Memory B cell (primary cell): ENCODE measurements at regions not wholly inside any gene's neighbourhood (a gene's known extent, or its start where the extent isn't known, plus 50 kb on each side); places are given as distances from the start of the nearest gene placed in this dataset.

Experiments
- ATAC-seq: fragments of 150-1000 bp; cut with Tn5 transposase; 2 replicates; pipeline ENCODE4 v1.10.0; 2021; ENCODE audit warnings: low read depth, mild to moderate bottlenecking, moderate library complexity
- DNase-seq, 2 donors: peaks; one replicate each; pipeline ENCODE4 v3.0.0; 2022; ENCODE audit warnings: low spot score in 2 of 2
- H3K27ac Mint-ChIP-seq: one replicate; pipeline ENCODE4 v1.8.0; 2022; ENCODE audit warnings: mild to moderate bottlenecking, moderate library complexity, mixed read lengths
- H3K27me3 Mint-ChIP-seq: one replicate; pipeline ENCODE4 v1.8.0; 2022; ENCODE audit warnings: mixed read lengths
- H3K36me3 Mint-ChIP-seq: one replicate; pipeline ENCODE4 v1.8.0; 2022; ENCODE audit warnings: mild to moderate bottlenecking, mixed read lengths
- H3K4me1 Mint-ChIP-seq: one replicate; pipeline ENCODE4 v1.8.0; 2022; ENCODE audit warnings: mixed read lengths
- H3K4me3 Mint-ChIP-seq: one replicate; pipeline ENCODE4 v1.8.0; 2022; ENCODE audit warnings: mild to moderate bottlenecking, moderate library complexity, mixed read lengths
- H3K9me3 Mint-ChIP-seq: one replicate; pipeline ENCODE4 v1.8.0; 2022; ENCODE audit warnings: mixed read lengths

GRCh38 chr10:85259908-85260307 is 931.5 kb downstream of the CCSER2 start:
- Mint-ChIP-seq H3K27ac (no peak overlapping the region), H3K4me1 (no peaks in the 10 kb centered on the region), H3K27me3 (no peaks in the 10 kb centered on the region), H3K36me3 (no peaks in the 10 kb centered on the region), H3K9me3 (peaks cover 6% of the 10 kb centered on the region), H3K4me3 (no peak overlapping the region)
- ATAC-seq = no peak
- no peak for DNase-seq

DNA sequence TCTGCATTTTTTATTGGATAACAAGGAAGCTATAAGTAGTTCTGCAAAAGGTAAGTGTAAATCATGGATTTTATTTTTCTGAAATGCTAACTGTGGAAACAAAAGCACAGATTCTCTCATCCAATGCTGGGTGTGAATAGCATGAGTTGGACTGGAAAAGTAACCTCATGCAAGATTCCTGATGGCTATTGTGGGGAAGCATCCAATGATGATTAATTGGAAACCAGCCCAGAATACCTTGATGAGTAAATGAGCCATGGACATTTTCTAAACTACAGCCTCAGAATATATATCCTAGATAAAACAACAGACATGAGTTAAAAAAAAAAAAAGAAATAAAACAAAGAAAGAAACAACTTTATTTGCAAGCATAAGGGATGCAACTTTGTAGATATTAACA is 934.6 kb downstream of the CCSER2 start:
- ATAC-seq (no peak), DNase-seq (no peak)
- Mint-ChIP-seq H3K27me3 (no peaks in the 10 kb centered on the region), H3K4me1 (no peaks in the 10 kb centered on the region), H3K36me3 (no peaks in the 10 kb centered on the region), H3K4me3 (no peak overlapping the region), H3K27ac (no peak overlapping the region), H3K9me3 (peaks cover 4% of the 10 kb centered on the region)

- Mint-ChIP-seq H3K4me3 (no peak overlapping the region), H3K27ac (no peak overlapping the region), H3K9me3 (peaks cover 8% of the 10 kb centered on the region), H3K27me3 (no peaks in the 10 kb centered on the region), H3K4me1 (no peaks in the 10 kb centered on the region), H3K36me3 (no peaks in the 10 kb centered on the region)
- no peak for DNase-seq
- ATAC-seq = no peak
These were observed 936.7 kb downstream of the CCSER2 start for GRCh38 chr10:85265121-85265520.

DNA sequence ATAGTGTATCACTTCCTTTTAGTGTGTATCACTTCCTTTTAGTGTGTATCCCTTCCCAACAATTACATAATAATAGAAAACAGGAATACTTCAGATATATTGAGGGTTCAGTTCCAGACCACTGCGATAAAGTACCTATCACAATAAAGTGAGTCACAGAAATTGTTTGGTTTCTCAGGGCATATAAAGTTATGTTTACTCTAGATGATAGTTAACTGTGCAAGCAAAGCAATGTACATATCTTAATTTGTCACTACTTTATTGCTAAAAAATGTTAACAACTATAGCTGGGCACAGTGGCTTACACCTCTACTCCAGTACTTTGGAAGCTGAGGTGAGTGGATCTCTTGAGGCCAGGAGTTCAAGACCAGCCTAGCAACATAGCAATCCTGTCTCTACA is 938.4 kb downstream of the CCSER2 start:
- H3K9me3 Mint-ChIP-seq = peaks cover 12% of the 10 kb centered on the region
- no peaks in the 10 kb centered on the region for H3K4me1 Mint-ChIP-seq
- H3K27me3 Mint-ChIP-seq = no peaks in the 10 kb centered on the region
- no peak overlapping the region for H3K4me3 Mint-ChIP-seq
- DNase-seq (no peak), ATAC-seq (no peak)
- no peak overlapping the region for H3K27ac Mint-ChIP-seq
- H3K36me3 Mint-ChIP-seq = no peaks in the 10 kb centered on the region

- no peak overlapping the region for H3K4me3 Mint-ChIP-seq
- DNase-seq (no peak), ATAC-seq (no peak)
- H3K27ac Mint-ChIP-seq = no peak overlapping the region
- no peaks in the 10 kb centered on the region for H3K9me3 Mint-ChIP-seq
- H3K27me3 Mint-ChIP-seq = peaks cover 2% of the 10 kb centered on the region
- H3K4me1 Mint-ChIP-seq = no peaks in the 10 kb centered on the region
- H3K36me3 Mint-ChIP-seq = no peaks in the 10 kb centered on the region
These were observed 951.6 kb downstream of the CCSER2 start for GRCh38 chr10:85280014-85280413.

- Mint-ChIP-seq H3K4me1 (no peaks in the 10 kb centered on the region), H3K4me3 (no peak overlapping the region), H3K36me3 (no peaks in the 10 kb centered on the region), H3K27me3 (peaks cover 2% of the 10 kb centered on the region), H3K27ac (no peak overlapping the region), H3K9me3 (peaks cover 9% of the 10 kb centered on the region)
- no peak for DNase-seq
- ATAC-seq = no peak
These were observed 956.7 kb downstream of the CCSER2 start for GRCh38 chr10:85284778-85285770.

DNA sequence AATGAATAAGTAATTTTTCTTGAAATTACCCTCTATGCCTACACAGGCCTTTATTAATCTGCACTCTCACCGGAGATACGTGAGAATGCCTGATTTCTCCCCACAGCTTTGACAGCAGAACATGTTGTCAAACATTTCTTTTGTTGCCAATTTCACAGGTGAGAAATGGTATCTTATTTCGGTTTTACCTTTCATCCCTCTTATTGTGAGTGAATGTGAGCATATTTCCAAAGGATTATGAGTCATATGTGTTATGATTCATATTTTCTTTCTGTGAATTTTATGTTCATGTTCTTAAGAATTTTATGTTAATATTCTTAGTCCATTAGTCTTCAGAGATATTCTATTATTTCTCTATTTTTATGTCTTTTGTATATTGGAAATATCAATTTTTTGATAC is 965.1 kb downstream of the CCSER2 start:
- H3K4me1 Mint-ChIP-seq = no peaks in the 10 kb centered on the region
- no peak overlapping the region for H3K27ac Mint-ChIP-seq
- ATAC-seq (no peak), DNase-seq (no peak)
- no peak overlapping the region for H3K4me3 Mint-ChIP-seq
- peaks cover 4% of the 10 kb centered on the region for H3K9me3 Mint-ChIP-seq
- H3K36me3 Mint-ChIP-seq = no peaks in the 10 kb centered on the region
- H3K27me3 Mint-ChIP-seq = no peaks in the 10 kb centered on the region

DNA sequence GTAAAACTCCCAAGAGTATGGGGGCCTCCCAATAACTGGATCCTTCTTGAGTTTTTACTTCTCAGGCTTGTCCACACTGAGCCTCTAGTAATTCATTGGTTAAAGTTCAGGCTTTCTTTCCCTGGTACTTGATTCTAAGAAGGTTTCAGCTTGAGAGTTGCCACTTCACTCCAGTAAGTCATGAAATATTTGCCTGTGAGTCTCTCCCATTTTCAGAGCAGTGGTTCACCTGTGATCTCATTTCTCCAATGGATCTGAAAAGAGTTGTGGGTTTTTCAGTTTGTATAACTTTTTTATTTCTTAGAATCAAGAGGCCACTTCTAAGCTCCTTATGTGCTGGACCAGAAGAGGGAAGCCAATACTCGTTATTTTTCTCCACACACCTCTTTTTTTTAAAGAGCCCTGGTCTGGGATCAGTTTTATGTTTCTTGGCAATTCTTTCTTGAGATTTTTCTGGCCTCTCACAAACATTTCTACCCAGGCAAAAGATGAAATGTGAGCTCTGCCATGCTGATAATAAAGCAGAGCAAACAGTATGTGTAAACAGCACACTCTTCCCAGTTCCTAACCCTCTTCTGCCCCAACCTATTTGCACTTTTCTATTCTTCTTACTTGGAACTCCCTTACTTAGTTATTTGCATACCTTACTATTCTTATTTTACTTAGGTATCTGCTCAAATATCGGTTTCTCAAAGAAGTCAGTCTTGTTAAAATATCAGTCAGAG is 983.4 kb downstream of the CCSER2 start:
- Mint-ChIP-seq H3K27ac (no peak overlapping the region), H3K4me1 (no peaks in the 10 kb centered on the region), H3K36me3 (no peaks in the 10 kb centered on the region), H3K9me3 (peaks cover 1% of the 10 kb centered on the region), H3K27me3 (peaks cover 2% of the 10 kb centered on the region), H3K4me3 (no peak overlapping the region)
- DNase-seq = no peak
- ATAC-seq = no peak

DNA sequence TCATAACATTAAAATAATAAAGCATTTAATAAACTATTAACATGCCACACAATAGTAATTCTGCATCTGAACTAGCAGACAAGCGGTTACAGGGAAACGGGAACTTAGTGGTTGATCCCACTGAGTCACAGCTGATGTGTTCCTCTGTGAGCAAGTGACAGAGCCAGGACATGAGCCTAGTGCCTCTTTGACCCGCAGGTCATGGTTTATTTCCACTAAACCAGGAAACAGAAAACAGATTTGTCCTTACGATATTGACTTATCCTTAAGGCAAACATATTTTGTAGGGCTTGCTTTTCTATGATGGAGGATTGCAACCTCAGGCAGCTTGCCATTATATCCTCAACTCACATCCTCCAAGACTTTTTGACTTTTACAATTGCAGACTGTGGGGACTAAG is 987.3 kb downstream of the CCSER2 start:
- Mint-ChIP-seq H3K9me3 (no peaks in the 10 kb centered on the region), H3K36me3 (no peaks in the 10 kb centered on the region), H3K4me3 (no peak overlapping the region), H3K27me3 (peaks cover 5% of the 10 kb centered on the region), H3K27ac (no peak overlapping the region), H3K4me1 (no peaks in the 10 kb centered on the region)
- DNase-seq = no peak
- ATAC-seq = no peak

DNA sequence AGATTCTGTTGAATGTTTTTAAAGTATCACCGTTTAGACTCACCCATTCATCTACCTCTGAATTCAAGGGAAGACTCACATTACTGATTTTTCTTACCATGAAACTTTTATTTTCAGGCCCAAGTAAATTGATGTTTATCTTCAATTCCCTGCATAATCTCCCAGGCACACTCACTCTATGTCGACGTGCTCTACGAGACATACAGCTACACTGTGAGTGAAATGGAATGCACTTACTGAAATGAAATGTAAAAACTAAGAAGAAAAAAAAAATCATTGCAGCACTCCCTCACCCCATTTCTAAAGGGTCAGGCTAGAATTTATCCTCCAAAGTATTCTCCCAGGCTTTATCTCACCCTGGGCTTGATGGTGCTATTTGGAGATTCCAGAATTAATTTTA is 987.9 kb downstream of the CCSER2 start:
- no peak overlapping the region for H3K4me3 Mint-ChIP-seq
- H3K27ac Mint-ChIP-seq = no peak overlapping the region
- H3K27me3 Mint-ChIP-seq = peaks cover 5% of the 10 kb centered on the region
- DNase-seq = no peak
- no peaks in the 10 kb centered on the region for H3K36me3 Mint-ChIP-seq
- ATAC-seq = no peak
- H3K9me3 Mint-ChIP-seq = no peaks in the 10 kb centered on the region
- H3K4me1 Mint-ChIP-seq = no peaks in the 10 kb centered on the region

- Mint-ChIP-seq H3K27me3 (peaks cover 5% of the 10 kb centered on the region), H3K4me3 (no peak overlapping the region), H3K9me3 (no peaks in the 10 kb centered on the region), H3K36me3 (no peaks in the 10 kb centered on the region), H3K4me1 (no peaks in the 10 kb centered on the region), H3K27ac (no peak overlapping the region)
- ATAC-seq = no peak
- no peak for DNase-seq
These were observed 989.4 kb downstream of the CCSER2 start for GRCh38 chr10:85317827-85318226.

DNA sequence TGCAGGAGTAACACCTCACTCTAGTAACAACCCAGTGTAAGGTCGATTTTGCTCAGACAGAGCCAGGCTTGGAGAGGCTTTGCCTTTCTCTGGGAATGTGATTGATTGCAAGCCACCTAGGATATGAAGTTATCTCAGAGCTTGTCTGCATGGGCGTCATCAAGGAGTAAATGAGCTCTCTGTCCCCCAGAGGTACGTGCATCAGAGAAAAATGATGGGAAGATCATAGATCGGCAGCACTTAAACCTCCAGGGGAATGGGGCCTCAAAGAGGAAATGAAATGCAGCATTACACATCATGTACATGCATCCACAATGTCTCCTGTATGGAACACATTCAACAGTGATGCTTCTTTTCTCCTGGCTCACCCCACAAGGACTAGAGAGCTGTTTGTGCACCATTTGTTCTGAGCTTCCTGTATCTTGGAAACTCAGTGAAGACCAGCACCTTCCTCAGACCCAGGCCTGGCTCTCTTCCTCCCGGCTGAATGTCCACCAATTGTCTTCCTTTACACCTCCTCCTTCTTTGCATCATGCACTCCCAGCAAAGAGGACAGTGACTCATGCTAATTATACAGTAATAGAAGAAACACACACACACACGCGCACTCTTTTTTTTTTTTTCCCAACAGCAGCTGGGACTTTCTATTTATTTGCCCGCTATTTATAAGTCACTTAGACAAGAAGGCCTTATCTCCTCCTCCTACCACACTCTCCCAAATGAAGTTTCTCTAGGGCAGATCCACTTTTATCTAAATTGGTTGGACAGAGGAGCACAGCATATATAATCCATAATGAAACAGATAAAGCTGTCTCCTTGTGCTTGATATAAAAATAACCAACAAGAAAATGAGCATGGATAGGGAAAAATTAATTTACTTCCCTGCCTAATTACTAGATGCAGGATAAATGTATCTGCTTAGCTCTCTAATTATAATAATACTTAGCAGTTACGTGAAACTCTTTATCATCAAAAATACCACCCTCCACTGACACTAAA is 990.7 kb downstream of the CCSER2 start:
- Mint-ChIP-seq H3K27ac (no peak overlapping the region), H3K4me3 (no peak overlapping the region), H3K4me1 (no peaks in the 10 kb centered on the region), H3K36me3 (no peaks in the 10 kb centered on the region), H3K27me3 (peaks cover 5% of the 10 kb centered on the region), H3K9me3 (no peaks in the 10 kb centered on the region)
- DNase-seq = no peak
- ATAC-seq = no peak

- DNase-seq (no peak), ATAC-seq (no peak)
- H3K27me3 Mint-ChIP-seq = peaks cover 5% of the 10 kb centered on the region
- H3K4me1 Mint-ChIP-seq = no peaks in the 10 kb centered on the region
- H3K4me3 Mint-ChIP-seq = no peak overlapping the region
- no peaks in the 10 kb centered on the region for H3K36me3 Mint-ChIP-seq
- no peak overlapping the region for H3K27ac Mint-ChIP-seq
- H3K9me3 Mint-ChIP-seq = no peaks in the 10 kb centered on the region
These were observed 991.4 kb downstream of the CCSER2 start for GRCh38 chr10:85319826-85320225.

DNA sequence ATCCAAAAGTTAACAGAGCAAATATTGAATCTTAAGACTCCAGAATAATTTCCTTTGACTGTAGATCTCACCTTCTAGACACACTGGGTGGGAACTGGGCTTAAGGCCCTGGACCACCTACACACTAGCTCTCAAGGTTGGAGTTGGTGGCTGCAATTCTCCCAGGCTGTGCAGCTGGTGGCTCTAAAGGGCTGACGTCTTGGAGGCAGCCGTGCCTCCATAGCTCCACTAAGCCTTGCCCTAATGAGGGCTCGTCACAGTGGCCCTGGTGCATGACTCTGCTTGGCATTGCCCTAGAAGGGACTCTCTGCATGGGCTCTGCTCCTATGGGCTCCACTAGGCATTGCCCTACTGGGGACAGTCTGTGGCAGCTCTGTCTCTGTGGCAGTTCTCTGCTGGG is 1005.2 kb downstream of the CCSER2 start:
- no peak overlapping the region for H3K4me3 Mint-ChIP-seq
- no peak for DNase-seq
- no peaks in the 10 kb centered on the region for H3K36me3 Mint-ChIP-seq
- peaks cover 9% of the 10 kb centered on the region for H3K9me3 Mint-ChIP-seq
- no peaks in the 10 kb centered on the region for H3K27me3 Mint-ChIP-seq
- no peak overlapping the region for H3K27ac Mint-ChIP-seq
- H3K4me1 Mint-ChIP-seq = no peaks in the 10 kb centered on the region
- ATAC-seq = no peak
